ENCODE measurements at regions not wholly inside any gene's neighbourhood (a gene's known extent, or its start where the extent isn't known, plus 50 kb on each side); places are given as distances from the start of the nearest gene placed in this dataset.

DNA sequence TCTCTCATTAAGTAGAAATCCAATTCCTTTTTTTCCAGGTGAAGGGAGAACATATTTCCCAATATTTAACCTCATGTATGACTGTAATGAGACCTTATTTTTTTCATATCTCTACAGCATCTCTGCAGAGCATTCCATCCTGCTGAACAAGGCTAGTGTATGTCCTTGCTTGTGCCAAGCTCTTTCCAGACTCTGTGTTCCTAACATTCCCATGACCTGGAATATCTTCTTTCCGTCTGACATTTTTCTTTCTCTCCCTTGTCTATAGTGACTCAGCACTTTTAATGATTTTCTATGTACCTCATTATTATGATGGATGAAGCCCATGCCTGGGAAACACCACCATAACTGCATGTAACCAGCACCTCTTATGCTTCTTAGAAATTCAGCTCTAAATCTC lies 278.3 kb upstream of the NRIP1 start:
- H3K36me3 Mint-ChIP-seq, result no peaks in the 10 kb centered on the region
- H3K4me1 Mint-ChIP-seq, result no peaks in the 10 kb centered on the region
- peaks cover 22% of the 10 kb centered on the region for H3K27me3 Mint-ChIP-seq
- no peaks in the 10 kb centered on the region for H3K9me3 Mint-ChIP-seq
- no peak for DNase-seq
- H3K27ac Mint-ChIP-seq, result no peak overlapping the region
- H3K4me3 Mint-ChIP-seq, result no peak overlapping the region

DNA sequence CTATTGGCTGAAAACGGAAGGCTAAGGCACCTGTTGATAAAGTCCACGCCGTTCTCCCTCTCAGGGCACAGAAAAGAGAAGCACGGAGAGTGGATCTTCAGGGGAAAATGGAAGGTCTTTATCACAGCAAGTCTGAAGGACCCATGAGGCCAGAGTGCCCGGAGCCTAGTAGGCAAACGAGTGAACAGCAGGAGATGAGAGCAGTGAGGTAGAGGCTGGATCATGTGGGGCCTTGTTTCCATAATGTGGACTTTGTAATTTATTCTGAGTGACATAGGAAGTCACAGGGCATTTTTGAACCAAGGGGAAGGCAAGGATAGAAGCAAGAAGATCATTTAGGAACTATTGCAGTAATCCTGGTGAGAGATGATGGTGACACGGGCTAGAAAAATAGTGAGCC lies 287.2 kb upstream of the NRIP1 start:
- Mint-ChIP-seq H3K9me3 (no peaks in the 10 kb centered on the region), H3K4me3 (no peak overlapping the region), H3K36me3 (no peaks in the 10 kb centered on the region), H3K4me1 (peaks cover 7% of the 10 kb centered on the region), H3K27ac (no peak overlapping the region), H3K27me3 (no peaks in the 10 kb centered on the region)
- DNase-seq, result no peak

DNA sequence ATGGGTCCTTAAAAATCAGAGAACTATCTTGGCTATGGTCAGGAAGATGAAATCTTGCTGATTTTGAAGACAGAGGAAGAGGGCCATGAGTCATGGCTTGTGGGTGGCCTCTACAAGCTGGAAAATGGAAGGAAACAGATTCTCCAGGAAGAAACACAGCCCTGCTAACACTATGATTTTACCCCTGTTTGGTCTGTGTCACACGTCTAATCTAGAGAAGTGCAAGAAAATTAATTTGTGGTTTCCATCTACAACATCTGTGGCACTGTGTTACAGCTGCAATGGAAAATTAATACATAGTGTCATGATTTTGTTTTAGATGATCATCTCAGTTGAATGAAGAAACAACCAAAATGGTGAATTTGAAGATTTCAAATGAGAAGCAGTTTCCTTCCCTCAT lies 288.7 kb upstream of the NRIP1 start:
- Mint-ChIP-seq H3K4me1 (peaks cover 7% of the 10 kb centered on the region), H3K27ac (no peak overlapping the region), H3K27me3 (no peaks in the 10 kb centered on the region)

DNA sequence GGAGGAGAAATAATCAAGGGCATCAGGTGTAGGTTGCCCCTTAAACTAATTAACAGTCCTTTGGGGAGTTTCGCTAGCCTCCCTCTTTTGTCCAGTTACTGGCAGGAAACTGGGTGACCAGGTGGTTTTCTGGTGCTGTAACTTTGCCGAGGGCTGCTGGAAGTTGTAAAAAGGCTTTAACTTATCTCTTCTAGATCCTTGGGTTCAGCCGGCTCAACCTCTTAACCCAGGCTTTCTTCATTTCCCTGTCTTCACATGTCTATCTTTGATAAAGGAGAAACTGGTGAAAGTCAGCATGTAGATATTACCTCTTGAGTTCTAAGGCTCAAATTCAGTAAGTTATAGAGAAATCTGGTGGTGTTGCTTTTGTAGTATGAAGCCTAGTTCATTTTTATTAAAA lies 289.7 kb upstream of the NRIP1 start:
- Mint-ChIP-seq H3K27me3 (no peaks in the 10 kb centered on the region), H3K27ac (no peak overlapping the region), H3K9me3 (no peaks in the 10 kb centered on the region), H3K36me3 (no peaks in the 10 kb centered on the region), H3K4me1 (peaks cover 7% of the 10 kb centered on the region), H3K4me3 (no peak overlapping the region)
- no peak for DNase-seq

More for the DNA sequence above, 288.7 kb upstream of the NRIP1 start:
- H3K4me3 Mint-ChIP-seq, result no peak overlapping the region
- no peaks in the 10 kb centered on the region for H3K36me3 Mint-ChIP-seq
- no peaks in the 10 kb centered on the region for H3K9me3 Mint-ChIP-seq
- no peak for DNase-seq

DNA sequence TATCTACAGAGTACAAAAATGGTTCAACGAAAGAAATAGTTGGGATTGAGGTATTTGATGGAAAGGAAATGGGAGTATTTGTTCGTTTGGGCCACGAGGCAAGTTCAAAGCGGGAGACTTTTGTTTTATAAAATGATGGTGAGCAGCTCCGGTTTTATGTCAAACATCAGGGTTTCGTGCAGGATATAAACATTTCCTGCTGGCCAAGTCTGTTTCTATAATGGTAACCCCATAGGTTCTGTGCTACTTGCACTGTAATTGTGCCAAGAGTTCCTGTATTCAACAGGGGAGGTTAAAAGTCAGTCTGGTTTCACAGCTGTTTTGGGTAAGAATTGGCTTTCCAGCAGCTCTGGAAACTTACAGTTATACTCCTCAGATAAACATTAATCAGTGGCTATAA lies 290.3 kb upstream of the NRIP1 start:
- Mint-ChIP-seq H3K36me3 (no peaks in the 10 kb centered on the region), H3K27me3 (no peaks in the 10 kb centered on the region), H3K9me3 (no peaks in the 10 kb centered on the region), H3K4me1 (peaks cover 7% of the 10 kb centered on the region), H3K4me3 (no peak overlapping the region), H3K27ac (no peak overlapping the region)
- no peak for DNase-seq

DNA sequence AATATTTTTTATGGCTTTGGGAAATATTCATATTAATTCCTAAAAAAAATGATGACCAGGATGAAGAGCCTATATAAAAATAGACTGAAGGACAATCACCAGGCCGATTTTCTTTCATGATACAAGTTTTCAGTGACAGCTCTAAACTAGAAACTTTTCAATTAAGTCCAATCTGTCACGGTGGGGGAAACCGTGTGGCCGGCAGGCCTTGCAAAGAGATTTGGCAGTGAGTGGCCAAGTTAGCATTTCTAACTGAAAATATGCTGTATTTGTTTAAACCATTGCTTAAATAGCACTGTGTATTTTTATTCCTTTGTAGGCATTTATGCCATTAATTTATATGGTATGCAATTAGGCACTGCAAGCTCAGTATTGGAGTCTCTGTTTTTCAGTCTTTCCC lies 294.5 kb upstream of the NRIP1 start:
- Mint-ChIP-seq H3K27ac (no peak overlapping the region), H3K4me3 (no peak overlapping the region), H3K4me1 (peaks cover 5% of the 10 kb centered on the region), H3K27me3 (no peaks in the 10 kb centered on the region), H3K36me3 (no peaks in the 10 kb centered on the region), H3K9me3 (peaks cover 2% of the 10 kb centered on the region)
- no peak for DNase-seq

DNA sequence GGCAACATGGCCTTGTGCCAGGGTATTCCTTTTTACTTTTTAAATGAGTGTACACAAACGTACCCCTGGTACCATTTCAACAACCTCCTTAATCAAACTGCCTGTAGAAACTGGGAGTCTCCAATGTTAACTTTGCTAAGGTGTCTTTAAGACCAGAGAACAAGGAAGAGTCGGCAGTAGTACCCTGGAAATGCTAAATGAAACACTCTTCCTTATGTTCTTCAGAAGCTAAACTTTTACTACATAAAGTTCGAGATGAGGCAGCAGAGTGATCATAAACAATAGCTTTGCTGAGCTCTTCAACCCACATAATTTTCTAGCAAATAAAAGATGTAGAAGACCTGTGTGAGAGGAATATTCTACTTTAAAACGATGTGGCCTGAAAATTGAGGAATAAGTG lies 297.7 kb upstream of the NRIP1 start:
- Mint-ChIP-seq H3K9me3 (peaks cover 17% of the 10 kb centered on the region), H3K36me3 (no peaks in the 10 kb centered on the region), H3K27me3 (no peaks in the 10 kb centered on the region), H3K4me1 (no peaks in the 10 kb centered on the region), H3K4me3 (no peak overlapping the region), H3K27ac (no peak overlapping the region)
- no peak for DNase-seq

DNA sequence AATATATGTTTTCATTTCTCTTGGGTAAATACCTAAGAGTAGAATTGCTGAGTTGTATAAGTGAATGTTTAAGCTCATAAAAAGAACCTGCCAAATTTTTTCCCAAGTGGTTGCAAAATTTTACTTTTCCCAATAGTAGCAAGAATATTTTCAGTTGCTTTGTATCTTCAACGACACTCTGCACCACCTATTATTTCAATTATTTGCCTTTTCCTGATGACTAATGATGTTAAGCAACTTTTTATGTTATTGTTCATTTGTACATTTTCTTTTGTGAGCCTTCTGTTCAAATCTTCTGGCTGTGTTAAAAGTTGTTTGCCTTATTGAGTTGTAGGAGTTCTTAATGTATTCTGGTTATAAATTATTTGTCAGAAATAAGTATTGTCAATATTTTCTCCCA lies 299.1 kb upstream of the NRIP1 start:
- no peaks in the 10 kb centered on the region for H3K27me3 Mint-ChIP-seq
- no peak for DNase-seq
- no peak overlapping the region for H3K4me3 Mint-ChIP-seq
- H3K9me3 Mint-ChIP-seq, result peaks cover 17% of the 10 kb centered on the region
- no peak overlapping the region for H3K27ac Mint-ChIP-seq
- H3K4me1 Mint-ChIP-seq, result no peaks in the 10 kb centered on the region
- no peaks in the 10 kb centered on the region for H3K36me3 Mint-ChIP-seq

DNA sequence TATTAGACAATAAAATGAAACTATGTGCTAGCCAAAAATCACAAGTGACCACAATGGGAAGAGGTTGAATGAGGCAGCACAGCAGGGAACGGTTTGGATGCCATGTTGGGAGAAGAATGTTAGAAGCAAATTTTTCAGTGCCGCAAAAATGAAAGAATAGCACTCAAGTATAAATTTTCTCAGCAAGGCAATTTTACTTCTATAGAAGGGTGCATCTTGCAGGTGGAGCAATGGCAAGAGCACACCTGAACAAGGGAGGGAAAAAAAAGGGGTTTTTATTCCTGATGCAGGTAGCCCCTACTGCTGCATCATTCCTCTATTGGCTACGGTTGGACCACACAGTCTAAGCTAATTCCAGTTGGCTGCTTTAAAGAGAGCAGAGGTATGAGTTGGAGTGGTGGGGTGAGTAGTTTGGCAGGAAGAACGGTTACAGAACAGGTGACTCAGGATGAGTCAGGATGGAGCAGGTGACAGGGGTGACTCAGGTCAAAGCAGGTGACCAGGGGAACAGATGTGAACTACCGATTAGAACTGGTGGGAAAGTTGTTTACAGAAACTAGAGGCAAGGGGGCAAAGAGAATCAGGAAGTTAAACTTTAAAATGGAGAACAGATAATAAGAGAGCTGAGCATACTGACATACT lies 301.1 kb upstream of the NRIP1 start:
- Mint-ChIP-seq H3K27me3 (no peaks in the 10 kb centered on the region), H3K4me3 (no peak overlapping the region), H3K27ac (no peak overlapping the region), H3K9me3 (peaks cover 17% of the 10 kb centered on the region), H3K4me1 (no peaks in the 10 kb centered on the region), H3K36me3 (no peaks in the 10 kb centered on the region)
- no peak for DNase-seq

DNA sequence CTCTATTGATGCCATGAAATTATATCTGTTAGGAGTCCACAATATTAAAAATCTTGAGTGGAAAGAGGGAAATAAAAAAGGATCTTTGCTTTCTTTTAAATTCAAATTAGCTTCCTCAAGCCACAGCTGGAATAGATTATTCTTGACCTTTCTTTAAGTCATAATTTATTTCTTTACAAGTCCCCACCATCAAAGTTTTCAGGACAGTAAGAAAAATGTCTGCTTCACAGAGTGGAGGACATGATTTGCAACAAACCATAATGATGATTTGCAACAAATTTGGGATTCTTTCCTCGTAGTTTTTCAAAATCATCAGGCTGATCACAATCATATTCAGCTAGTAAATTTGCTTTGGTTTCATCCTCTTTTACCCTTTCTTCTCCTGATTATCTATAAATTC lies 301.8 kb upstream of the NRIP1 start:
- no peak overlapping the region for H3K4me3 Mint-ChIP-seq
- peaks cover 17% of the 10 kb centered on the region for H3K9me3 Mint-ChIP-seq
- H3K4me1 Mint-ChIP-seq, result no peaks in the 10 kb centered on the region
- H3K36me3 Mint-ChIP-seq, result no peaks in the 10 kb centered on the region
- no peaks in the 10 kb centered on the region for H3K27me3 Mint-ChIP-seq
- DNase-seq, result no peak
- H3K27ac Mint-ChIP-seq, result no peak overlapping the region

DNA sequence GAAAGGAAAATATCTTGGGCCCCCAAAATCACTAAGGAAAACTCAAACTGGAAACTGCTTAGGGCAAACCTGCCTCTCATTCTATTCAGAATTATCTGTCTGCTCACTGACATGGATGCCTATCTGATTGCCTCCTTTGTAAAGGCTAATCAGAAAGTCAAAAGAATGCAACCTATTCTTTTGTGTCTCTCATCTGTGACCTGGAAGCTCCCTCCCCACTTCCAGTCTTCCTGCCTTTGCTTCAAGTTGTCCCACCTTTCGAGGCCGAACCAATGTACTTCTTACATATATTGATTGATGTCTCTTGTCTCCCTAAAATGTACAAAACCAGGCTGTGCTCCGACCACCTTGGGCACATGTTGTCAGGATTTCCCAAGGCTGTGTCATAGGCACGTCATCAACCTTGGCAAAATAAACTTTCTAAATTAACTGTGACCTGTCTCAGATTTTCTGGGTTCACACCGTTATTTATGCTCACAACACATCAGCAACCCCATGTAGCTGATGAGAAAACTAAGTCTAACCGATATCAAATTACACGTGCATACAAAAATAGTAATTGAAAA lies 302.3 kb upstream of the NRIP1 start:
- Mint-ChIP-seq H3K4me1 (no peaks in the 10 kb centered on the region), H3K27me3 (no peaks in the 10 kb centered on the region), H3K27ac (no peak overlapping the region), H3K36me3 (no peaks in the 10 kb centered on the region), H3K9me3 (peaks cover 17% of the 10 kb centered on the region), H3K4me3 (no peak overlapping the region)
- no peak for DNase-seq

DNA sequence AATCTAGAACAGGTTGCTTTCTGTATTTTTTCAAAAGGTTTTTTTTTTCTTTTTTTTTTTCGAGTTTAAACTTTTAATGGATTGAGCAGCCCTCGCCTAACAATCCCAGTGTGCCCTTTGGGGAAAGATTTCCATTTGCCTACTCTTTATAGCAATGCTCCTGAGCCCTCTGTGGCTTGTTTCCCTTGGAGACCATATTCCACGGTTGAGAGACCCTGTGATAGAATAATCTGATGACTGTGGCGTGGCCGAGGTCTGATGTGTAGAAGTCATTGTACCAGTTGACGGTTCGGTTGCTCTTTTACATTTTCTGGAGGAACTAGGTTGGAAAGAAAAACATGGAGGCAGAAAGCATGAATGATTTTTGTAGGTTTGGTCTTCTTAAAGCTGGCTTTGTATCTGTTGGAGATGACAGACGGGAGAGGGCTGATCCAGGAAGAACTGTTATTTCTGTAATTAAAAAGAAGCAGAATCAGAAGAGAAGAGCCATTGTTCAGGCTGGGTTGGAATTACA lies 305.7 kb upstream of the NRIP1 start:
- no peaks in the 10 kb centered on the region for H3K36me3 Mint-ChIP-seq
- peaks cover 15% of the 10 kb centered on the region for H3K9me3 Mint-ChIP-seq
- DNase-seq, result no peak
- H3K4me3 Mint-ChIP-seq, result no peak overlapping the region
- no peak overlapping the region for H3K27ac Mint-ChIP-seq
- H3K27me3 Mint-ChIP-seq, result no peaks in the 10 kb centered on the region
- H3K4me1 Mint-ChIP-seq, result no peaks in the 10 kb centered on the region

DNA sequence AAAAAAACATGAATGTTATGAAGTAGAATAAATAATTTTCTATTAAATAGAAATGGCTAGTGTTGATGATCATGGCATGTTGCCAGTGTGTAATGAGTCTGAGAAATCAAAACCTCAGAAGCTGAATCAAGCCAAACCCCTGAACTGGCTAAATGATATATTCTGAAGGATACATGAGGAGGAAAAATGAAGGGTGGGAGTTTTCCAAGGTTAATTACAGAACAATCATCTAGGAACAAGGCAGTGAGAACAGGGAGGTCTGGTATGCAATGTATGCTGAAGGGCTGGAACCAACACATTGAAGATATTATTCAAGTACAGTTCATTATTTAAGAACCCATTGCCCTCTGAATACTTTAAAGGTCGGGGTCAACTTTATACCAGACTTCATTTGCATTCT lies 309.1 kb upstream of the NRIP1 start:
- Mint-ChIP-seq H3K27me3 (no peaks in the 10 kb centered on the region), H3K4me1 (no peaks in the 10 kb centered on the region), H3K9me3 (no peaks in the 10 kb centered on the region), H3K36me3 (no peaks in the 10 kb centered on the region), H3K4me3 (no peak overlapping the region), H3K27ac (no peak overlapping the region)
- no peak for DNase-seq

DNA sequence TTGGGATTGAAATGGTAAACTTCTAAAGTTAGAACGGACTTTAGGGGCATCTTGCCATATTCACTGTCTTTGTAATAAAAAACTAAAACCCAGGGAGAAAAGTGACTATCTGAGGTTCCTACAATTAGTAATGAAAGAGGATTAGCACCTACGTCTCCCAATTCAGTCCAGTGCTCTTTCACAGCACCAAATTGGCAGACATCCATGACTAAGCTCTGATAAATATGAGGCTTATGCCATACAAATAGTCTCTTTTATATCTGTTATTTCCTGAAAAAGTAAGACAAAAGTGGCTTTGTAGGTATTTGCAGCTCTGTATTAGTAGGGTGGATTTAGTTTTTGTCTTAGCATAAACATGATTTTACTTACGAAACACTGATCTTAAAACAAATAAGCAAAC lies 315.0 kb upstream of the NRIP1 start:
- H3K4me1 Mint-ChIP-seq, result no peaks in the 10 kb centered on the region
- H3K36me3 Mint-ChIP-seq, result no peaks in the 10 kb centered on the region
- H3K4me3 Mint-ChIP-seq, result no peak overlapping the region
- no peaks in the 10 kb centered on the region for H3K27me3 Mint-ChIP-seq
- DNase-seq, result no peak
- no peaks in the 10 kb centered on the region for H3K9me3 Mint-ChIP-seq
- H3K27ac Mint-ChIP-seq, result no peak overlapping the region

DNA sequence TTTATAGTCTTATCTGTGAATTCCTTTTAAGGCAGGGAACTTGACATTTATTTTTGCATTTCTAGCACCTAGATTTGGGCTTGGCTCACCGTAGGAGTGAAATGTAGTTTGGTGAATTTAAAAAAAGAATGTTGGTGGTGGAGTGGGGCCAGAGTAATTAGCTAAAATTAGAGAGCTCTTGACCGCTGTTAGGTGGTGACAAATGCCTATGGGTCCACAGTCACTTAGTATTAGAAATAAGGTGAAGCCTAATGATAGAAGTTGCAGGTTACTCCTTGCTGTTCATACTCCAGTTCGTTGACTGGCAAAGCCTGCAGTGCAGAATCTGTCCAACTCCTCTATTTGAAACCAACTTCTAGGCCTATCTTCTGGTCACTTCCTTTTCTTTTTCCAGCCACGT lies 318.8 kb upstream of the NRIP1 start:
- Mint-ChIP-seq H3K27ac (no peak overlapping the region), H3K27me3 (no peaks in the 10 kb centered on the region), H3K4me1 (peaks cover 4% of the 10 kb centered on the region), H3K36me3 (no peaks in the 10 kb centered on the region), H3K9me3 (no peaks in the 10 kb centered on the region), H3K4me3 (no peak overlapping the region)
- DNase-seq, result no peak

DNA sequence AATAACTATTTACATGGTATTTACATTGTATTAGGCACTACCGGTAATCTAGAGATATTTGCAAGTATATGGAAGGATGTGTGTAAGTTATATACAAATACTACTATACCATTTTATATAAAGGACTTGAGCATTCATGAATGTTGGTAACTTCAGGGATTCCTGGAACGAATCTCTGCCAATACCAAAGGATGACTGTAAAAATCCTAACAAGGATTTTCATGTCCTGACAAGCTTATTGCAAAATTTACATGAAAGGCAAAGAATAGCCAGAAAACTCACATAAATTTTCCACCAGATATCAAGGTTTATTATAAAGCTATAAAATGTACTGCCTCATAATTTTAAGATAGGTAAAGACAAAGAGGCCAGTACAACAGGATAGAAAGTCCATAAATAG lies 325.2 kb upstream of the NRIP1 start:
- H3K9me3 Mint-ChIP-seq, result no peaks in the 10 kb centered on the region
- no peak for DNase-seq
- peaks cover 3% of the 10 kb centered on the region for H3K27me3 Mint-ChIP-seq
- H3K36me3 Mint-ChIP-seq, result no peaks in the 10 kb centered on the region
- H3K4me3 Mint-ChIP-seq, result no peak overlapping the region
- H3K27ac Mint-ChIP-seq, result no peak overlapping the region
- H3K4me1 Mint-ChIP-seq, result peaks cover 4% of the 10 kb centered on the region
